ENCODE measurements at regions not wholly inside any gene's neighbourhood (a gene's known extent, or its start where the extent isn't known, plus 50 kb on each side); places are given as distances from the start of the nearest gene placed in this dataset.

DNA sequence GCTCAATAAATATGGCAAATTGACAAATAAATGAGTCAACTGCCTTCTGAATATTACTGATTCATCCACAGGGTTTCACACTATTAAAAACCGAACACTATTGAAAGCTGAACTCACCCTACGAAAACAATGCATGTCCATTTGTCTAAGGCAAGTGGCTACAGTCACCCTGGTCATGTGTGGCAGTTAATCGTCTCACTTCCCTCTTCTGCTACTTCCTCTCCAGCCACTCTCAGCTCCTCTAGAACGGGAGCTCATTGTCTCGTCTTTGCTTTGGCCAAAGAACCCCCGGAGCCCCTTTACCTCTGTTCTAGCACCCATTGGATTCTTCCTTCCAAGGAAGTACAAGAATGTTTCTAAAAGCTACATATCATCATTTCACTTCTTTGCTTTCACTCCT lies 74.4 kb upstream of the ZNF599 start:
- DNase-seq (ENCODE audit: low read depth), result no peak
- H3K4me3 ChIP-seq (ENCODE audit: low read depth, low read length), result no peak overlapping the region
- TF ChIP-seq, protein P1, sequence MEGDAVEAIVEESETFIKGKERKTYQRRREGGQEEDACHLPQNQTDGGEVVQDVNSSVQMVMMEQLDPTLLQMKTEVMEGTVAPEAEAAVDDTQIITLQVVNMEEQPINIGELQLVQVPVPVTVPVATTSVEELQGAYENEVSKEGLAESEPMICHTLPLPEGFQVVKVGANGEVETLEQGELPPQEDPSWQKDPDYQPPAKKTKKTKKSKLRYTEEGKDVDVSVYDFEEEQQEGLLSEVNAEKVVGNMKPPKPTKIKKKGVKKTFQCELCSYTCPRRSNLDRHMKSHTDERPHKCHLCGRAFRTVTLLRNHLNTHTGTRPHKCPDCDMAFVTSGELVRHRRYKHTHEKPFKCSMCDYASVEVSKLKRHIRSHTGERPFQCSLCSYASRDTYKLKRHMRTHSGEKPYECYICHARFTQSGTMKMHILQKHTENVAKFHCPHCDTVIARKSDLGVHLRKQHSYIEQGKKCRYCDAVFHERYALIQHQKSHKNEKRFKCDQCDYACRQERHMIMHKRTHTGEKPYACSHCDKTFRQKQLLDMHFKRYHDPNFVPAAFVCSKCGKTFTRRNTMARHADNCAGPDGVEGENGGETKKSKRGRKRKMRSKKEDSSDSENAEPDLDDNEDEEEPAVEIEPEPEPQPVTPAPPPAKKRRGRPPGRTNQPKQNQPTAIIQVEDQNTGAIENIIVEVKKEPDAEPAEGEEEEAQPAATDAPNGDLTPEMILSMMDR (IDR thresholded peaks at IDR 0.05; ENCODE audit: control insufficient read depth, extremely low read depth, insufficient read depth), result no peak

GRCh38 chr19:34844277-34844676 lies 71.3 kb upstream of the ZNF599 start:
- DNase-seq (ENCODE audit: low read depth), result no peak
- TF ChIP-seq, protein P1 (IDR thresholded peaks at IDR 0.05; ENCODE audit: control insufficient read depth, extremely low read depth, insufficient read depth), result no peak
- H3K4me3 ChIP-seq (ENCODE audit: low read depth, low read length), result no peak overlapping the region

DNA sequence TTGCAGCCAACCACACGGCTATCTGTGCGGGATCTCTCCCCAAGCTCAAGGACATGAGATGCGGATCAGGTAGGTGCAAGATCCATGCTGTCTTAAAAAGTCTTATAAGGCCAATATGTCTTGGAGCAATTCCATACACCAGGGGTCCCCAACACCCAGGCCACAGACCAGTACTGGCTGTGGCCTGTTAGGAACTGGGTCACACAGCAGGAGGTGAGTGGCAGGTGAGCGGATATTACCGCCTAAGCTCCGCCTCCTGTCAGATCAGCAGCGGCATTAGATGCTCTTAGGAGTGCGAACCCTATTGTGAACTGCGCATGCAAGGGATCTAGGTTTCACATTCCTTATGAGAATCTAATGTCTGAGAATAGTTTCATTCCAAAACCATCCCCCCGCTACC lies 68.8 kb upstream of the ZNF599 start:
- TF ChIP-seq, protein P1 (IDR thresholded peaks at IDR 0.05; ENCODE audit: control insufficient read depth, extremely low read depth, insufficient read depth), result no peak
- H3K4me3 ChIP-seq (ENCODE audit: low read depth, low read length), result no peak overlapping the region
- no peak for DNase-seq (ENCODE audit: low read depth)

- DNase-seq (ENCODE audit: low read depth), result no peak
- H3K4me3 ChIP-seq (ENCODE audit: low read depth, low read length), result no peak overlapping the region
- TF ChIP-seq, protein P1 (IDR thresholded peaks at IDR 0.05; ENCODE audit: control insufficient read depth, extremely low read depth, insufficient read depth), result no peak
These were observed 65.9 kb upstream of the ZNF599 start for GRCh38 chr19:34838753-34839431.

- DNase-seq (ENCODE audit: low read depth), result no peak
- TF ChIP-seq, protein P1 (IDR thresholded peaks at IDR 0.05; ENCODE audit: control insufficient read depth, extremely low read depth, insufficient read depth), result peak; percentile 53
- H3K4me3 ChIP-seq (ENCODE audit: low read depth, low read length), result no peak overlapping the region
These were observed 65.2 kb upstream of the ZNF599 start for GRCh38 chr19:34838248-34838647.

GRCh38 chr19:34837262-34837661 lies 64.2 kb upstream of the ZNF599 start:
- peak; percentile 71 for DNase-seq (ENCODE audit: low read depth)
- TF ChIP-seq, protein P1 (IDR thresholded peaks at IDR 0.05; ENCODE audit: control insufficient read depth, extremely low read depth, insufficient read depth), result no peak
- H3K4me3 ChIP-seq (ENCODE audit: low read depth, low read length), result no peak overlapping the region

Measured in LNCaP clone FGC (cell line).